Dedifferentiated amniotic fluid mesenchymal stem cell (primary cell): ENCODE measurements at regions not wholly inside any gene's neighbourhood (a gene's known extent, or its start where the extent isn't known, plus 50 kb on each side); places are given as distances from the start of the nearest gene placed in this dataset.

Experiments
- DNase-seq: peaks from one replicate; pipeline ENCODE4 v3.0.0-alpha.2; 2016; ENCODE audit errors: extremely low spot score

DNA sequence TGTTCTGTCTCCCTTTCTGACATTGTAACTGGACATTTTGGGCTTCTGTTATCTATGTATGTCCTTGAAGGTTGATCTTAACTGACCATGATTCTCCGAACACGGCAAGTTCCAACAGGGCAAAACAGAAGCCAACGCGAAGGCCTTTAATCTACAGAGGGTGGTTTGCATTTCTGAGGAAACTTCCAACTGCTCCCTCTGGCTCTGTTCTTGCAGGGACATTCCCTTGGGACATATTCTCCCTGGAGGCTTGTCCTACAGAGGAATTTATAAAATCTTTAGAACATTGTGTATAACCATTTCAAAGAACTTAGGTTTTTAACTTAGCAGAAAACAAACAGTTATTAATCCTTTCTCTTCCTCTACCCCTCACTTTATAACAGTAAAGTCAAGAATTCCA, 189.0 kb upstream of the CDYL start:
- no peak for DNase-seq

- DNase-seq: no peak
Observed at GRCh38 chr6:4586469-4586859, 189.7 kb upstream of the CDYL start.

DNA sequence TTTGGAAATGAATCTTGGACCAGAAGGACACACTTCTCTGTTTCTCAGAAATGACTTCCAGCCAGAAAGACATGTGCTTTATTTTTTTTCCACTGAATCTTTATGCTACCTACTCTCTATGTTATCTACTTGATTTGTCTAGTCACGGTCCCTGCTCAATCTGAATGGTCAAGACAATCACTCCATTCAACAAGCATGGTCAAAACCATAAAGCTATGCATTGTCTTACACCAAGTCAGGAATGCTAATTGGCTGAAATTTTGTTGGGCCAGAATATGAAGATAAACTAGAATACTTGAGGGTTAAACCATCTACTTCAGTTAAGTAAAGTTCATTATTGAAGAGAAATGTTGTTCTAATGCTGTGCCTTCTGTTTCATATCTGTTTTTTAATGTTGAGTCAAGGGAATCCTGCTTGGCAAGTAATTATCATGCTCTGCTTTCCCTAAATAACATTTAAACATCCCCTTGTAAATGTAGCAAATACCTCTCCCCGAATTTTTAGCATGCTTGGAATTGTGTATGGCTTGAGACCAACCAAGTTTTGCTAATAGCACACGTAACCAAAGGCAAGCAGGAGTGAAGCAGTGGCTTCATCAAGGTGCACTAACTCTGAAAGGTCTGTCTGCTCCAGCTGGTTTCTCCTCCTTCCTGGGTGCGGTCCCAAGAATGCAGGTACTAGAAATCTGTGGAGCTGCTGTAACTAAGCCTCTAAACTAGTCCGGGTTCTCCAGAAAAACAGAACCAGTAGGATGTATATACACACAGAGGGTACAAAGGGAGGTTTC, 190.3 kb upstream of the CDYL start:
- DNase-seq: no peak

- no peak for DNase-seq
Observed at GRCh38 chr6:4584801-4585200, 191.4 kb upstream of the CDYL start.

DNA sequence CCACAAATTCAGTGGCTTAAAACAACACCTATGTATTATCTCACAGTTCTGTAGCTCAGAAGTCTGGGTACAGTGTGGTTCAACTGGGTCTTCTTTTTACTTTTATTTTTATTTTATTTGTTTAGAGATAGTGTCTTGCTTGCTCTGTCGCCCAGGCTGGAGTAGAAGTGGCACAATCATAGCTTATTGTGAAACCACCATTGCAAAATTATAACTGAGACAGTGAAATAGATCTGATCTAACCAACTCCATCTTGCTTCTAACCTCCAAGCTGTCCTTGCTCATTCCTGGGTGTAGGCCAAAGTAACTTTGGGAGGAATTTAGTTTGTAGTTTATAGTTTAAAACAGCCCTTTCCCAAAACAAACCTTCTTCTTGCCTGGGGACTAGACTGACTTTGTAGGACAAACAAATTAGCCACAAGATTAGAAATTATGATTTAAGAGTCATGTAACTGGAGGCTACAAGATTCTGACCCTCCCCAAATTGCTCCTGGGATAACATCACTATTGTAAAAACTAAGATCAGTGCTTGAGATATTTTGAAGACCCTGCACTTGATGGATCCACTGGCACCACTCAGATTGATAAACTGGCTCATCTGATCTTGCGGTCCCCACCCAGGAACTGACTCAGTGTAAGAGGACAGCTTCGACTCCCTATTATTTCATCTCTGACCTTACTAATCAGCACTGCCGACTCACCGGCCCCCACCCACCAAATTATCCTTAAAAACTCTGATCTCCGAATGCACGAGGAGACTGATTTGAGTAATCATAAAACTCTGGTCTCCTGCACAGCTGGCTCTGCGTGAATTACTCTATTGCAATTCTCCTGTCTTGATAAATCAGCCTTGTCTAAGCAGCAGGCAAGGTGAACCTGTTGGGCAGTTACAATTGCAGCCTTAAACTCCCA, 193.4 kb upstream of the CDYL start:
- peak; percentile 61 for DNase-seq

DNA sequence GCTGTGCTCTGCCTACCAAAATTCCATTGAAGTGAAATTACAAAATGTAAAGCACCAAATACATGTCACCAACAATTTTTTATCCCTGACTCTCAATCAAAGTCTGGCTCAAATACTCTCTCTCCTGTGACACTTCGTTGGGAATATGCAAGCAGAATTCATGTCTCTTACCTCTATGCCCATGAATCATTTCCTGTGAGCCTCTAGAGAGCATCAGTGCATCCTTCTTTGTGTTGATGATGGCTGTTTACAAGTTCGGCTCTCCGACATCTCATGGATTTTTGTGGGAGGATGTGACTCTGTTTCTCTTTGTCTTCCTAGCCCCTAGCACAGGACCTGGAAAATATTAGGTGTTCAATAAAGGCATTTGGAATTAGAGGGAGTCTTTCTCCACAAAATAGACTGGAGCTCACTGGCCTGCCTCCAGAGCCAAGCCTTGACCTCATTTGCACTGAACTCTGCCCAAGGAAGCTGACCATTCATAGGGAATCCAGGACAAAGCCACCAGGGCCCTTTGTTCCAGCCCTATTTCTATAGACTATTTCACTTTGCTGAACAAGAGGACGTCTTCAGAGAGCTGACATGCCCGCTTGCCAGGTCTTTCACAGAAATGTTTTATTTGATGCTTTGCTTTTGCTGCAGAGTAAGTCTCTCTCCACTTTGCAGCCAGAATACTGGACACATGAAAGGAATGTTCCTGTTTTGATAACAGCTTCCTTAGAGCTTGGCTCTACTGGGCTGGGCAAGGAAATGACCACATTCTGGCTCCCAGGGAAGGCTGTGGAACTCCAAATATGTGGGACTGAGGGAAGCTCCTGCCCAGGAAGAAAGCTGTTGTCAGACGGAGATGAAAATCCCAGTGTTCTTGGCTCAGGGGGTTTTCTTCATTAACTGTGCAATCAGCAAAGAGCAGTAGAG, 194.5 kb upstream of the CDYL start:
- DNase-seq: peak; percentile 85

DNA sequence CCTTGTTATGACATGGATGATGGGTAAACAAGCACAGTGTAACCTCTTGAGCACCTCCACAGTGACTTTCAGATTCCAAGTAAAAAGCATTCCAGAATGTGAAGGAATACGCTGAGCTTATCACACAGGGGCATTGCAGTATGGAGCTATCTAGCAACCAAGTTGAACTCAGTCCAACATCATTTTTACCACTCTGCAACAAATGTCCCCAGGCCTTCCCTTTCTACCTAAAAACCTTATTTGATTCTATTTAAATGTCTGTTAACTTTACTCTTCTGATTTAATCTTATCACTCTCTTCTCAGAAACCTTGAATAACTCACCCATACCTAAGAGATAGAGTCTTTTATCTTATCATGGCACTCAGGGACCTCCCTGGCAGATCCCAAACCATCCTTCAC, 195.8 kb upstream of the CDYL start:
- DNase-seq: no peak

- DNase-seq: peak; percentile 87
Observed at GRCh38 chr6:4577406-4577805, 198.8 kb upstream of the CDYL start.

DNA sequence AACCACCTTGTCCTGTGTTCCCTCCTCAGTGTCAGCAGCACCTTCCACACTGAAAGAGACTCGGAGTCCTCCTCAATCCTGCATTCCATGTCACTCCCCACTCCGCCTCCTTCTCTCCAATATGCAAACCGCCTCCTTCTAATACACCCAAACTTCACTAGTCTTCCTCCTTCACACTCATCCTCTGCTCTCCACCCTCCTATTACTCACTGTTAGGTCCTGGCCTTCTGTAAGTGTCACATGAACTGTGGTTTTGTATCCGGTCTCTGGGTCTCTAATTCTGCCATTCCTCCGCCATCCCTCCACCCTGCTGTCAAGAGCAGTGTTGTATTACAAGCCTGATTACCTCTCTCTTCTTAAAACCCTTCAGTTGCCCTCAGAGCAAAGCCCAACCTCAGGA, 200.5 kb upstream of the CDYL start:
- DNase-seq: no peak

DNA sequence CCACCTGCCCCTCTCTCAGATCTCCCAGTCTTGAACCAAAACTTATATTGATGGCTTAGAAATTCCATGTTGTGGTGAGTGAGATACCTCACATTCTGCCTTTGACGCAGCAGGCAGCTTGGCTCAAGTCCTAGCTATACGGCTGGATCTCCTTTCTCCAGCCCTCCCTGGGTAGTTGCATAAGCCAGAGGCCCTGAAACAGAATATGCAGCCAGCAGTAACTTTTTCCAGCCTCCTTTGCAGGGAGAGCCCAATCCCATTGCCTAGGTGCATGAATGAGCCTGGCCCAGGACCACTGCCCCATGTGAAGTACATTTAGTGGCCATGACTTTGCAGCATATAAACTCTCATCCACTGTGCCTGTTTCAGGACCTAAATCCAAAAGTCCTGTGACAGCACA, 202.2 kb upstream of the CDYL start:
- no peak for DNase-seq

GRCh38 chr6:4571011-4571410, 205.2 kb upstream of the CDYL start:
- no peak for DNase-seq

DNA sequence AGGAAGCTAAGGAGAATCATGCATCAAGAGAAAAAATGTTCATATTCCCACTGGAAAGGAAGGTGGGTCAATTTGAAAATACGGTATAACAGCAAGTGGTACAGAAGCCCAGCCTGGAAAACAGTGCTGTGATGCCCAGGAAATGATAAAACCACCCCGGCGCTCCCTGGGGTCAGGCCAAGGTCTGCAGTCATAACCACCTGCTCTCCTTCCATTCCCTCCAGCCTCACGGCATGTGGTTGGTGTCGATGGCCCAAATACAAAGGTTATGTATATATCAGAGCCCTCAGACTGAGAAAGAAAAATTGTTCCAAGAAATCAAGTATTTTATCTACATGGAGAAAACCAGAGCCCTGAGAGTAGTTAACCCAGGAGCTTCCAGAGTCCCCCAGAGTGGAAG, 208.1 kb upstream of the CDYL start:
- DNase-seq: no peak

DNA sequence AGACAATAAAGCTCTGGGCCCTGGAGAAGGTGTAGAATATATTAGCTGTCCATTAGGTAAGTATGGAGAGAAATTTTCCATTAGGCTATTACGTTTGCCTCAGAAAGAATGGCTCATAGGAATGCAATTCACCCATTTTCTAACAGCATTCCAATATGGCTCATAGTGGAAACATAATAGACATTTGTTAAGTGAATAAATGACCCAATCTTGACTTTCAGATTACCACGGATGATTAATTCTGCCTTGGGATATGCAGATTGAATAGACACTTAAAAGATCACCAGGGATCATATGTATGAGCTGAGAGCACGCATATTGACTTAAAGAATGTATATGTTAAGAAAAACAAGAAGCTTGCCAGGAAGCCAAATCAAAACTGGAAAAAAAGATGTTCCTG, 209.1 kb upstream of the CDYL start:
- DNase-seq: peak; percentile 38

DNA sequence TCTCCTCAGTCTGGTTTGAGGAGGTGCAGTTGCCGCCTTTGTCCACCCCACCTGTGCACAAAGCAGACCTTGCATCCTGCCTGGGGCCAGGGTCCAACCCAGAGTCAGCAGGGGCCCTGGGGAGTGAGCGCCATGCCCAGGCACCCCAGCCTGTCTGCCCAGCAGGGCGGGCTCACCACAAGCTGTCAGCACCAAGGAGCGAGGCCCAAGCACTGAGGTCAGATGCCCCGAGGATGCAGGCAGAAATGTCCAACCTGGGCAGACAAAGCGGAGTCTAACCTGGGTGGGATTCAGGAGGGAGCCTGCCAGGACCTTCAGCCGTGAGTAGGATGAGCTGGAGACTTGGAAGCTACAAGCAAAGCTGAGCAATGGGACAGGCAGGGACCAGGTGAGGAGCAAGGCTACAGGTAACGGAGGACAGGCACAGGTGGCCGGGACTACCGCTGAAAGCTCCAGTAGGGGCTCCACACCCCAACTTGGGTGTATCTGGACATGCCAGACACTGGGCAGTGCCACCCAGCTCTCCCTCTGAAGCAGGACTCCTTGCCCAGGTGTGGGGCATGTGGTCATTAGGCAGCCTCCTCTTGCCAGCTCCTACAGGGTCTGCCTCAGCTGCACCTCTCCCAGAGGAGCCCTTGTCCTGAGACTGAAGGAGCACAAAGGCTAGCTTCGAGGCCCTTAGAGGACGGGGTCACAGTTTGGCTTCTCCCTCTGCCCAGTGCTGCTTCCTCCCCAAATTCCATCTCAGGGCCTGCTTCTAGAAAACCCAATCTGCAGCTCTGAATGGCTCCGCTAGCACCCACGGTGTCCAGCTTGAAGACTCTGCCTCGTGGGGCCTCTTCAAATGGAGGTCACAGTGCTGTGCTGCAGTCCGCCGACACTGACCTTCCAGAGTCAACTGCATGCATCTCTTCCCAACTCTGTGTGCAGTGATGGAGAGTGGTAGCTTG, 210.6 kb upstream of the CDYL start:
- DNase-seq: no peak

- no peak for DNase-seq
Observed at GRCh38 chr6:4564801-4565271, 211.4 kb upstream of the CDYL start.

DNA sequence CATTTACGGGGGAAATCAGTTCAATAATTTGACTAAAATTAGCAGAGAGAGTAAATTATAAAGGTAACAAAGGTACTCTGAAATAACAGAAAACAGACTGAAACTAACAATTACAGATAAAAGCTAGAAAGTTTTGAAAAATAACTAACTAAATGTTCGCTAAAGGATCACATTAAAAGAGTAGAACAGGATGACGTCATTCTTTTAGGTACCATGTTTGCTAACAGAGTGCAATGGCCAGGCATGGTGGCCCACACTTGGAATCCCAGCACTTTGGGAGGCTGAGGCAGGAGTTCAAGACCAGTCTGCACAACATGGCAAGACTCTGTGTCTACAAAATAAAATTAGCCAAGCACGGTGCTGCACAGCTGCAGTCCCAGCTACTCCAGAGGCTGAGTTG, 212.3 kb upstream of the CDYL start:
- DNase-seq: no peak

DNA sequence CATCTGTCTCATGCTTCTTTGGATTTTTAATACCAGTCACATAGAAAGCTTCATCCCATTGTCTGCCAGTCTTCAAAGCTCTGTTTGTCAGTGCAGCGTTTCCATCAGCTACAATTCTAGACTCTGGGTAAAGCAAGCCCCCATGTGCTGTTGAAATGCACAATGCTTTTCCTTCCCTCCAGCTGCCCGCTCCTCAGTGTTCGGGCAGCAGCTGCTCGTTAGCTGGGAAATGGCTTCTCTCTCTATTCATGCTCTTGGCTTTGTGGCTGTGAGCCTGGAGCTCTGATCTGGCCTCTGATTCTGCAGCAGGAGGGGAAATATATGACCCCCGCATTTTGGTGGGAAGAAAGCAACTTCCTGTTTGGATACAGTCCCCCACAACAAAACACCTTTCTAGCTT, 213.0 kb upstream of the CDYL start:
- no peak for DNase-seq

DNA sequence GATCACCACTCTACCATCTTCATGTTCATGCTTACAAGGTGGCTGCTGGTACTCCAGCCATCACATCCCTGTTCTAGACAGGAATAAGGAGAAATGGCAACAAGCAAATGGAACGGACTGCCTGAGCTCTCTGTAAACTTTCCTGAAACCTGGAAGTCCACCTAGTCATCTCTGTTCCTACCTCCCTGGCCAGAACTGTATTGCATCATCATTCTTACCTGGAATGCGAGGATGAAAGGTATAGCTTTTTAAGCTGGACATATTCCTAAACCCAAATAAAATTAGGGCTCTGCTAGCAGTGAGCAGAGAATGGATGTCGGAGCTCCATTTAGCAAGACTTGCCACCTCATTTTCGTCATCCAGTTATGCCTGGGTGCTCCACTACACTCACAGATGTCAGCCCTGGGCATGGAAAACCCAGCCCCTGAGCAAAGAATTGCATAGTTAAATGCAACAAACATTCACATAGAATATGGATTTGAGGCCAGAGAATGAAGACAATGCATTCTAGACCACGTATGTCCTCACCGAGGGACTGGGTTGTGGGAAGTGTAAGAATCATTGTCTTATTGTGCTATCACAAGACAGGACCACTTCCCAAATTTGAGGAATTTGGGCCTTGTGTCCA, 214.3 kb upstream of the CDYL start:
- DNase-seq: no peak

DNA sequence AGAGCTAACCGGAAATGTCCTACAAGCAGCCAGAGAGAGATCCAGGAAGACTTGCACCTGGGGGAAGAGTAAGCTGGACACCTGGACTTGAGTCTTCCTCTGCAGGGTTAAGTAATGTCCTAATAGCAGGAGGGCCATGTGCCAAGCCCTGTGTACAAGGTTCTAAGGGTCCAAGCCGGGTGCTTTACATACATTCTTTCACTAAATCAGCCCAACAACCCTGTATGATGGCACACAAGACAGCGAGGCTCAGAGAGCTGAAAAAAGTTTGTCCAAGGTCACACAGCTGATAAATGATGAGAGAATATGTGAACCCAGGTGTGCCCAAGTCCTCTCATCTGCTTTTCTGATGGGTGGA, 215.1 kb upstream of the CDYL start:
- DNase-seq: no peak
